ENCODE measurements at regions not wholly inside any gene's neighbourhood (a gene's known extent, or its start where the extent isn't known, plus 50 kb on each side); places are given as distances from the start of the nearest gene placed in this dataset.

GRCh38 chr18:45505497-45506206 is 109.6 kb upstream of the SLC14A2 start:
- TF ChIP-seq, protein P1, sequence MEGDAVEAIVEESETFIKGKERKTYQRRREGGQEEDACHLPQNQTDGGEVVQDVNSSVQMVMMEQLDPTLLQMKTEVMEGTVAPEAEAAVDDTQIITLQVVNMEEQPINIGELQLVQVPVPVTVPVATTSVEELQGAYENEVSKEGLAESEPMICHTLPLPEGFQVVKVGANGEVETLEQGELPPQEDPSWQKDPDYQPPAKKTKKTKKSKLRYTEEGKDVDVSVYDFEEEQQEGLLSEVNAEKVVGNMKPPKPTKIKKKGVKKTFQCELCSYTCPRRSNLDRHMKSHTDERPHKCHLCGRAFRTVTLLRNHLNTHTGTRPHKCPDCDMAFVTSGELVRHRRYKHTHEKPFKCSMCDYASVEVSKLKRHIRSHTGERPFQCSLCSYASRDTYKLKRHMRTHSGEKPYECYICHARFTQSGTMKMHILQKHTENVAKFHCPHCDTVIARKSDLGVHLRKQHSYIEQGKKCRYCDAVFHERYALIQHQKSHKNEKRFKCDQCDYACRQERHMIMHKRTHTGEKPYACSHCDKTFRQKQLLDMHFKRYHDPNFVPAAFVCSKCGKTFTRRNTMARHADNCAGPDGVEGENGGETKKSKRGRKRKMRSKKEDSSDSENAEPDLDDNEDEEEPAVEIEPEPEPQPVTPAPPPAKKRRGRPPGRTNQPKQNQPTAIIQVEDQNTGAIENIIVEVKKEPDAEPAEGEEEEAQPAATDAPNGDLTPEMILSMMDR (IDR thresholded peaks at IDR 0.05; ENCODE audit: extremely low read depth in 1 of 2, insufficient read depth in 1 of 2, low read depth in 1 of 2, low read length in 2 of 2), result no peak
- no peak for TF ChIP-seq EZH2 (IDR thresholded peaks at IDR 0.05; ENCODE audit: borderline replicate concordance, low read depth, low read length, severe bottlenecking)
- TF ChIP-seq JUN (IDR thresholded peaks at IDR 0.05; ENCODE audit: borderline replicate concordance, insufficient read depth, insufficient read length, low read depth), result no peak
- no peak for TF ChIP-seq POLR2A (IDR thresholded peaks at IDR 0.05; ENCODE audit: low read depth, low read length)
- no peak for TF ChIP-seq MYC (IDR thresholded peaks at IDR 0.05; ENCODE audit: low read depth, low read length)

All from endothelial cell of umbilical vein (primary cell).